ENCODE measurements at regions not wholly inside any gene's neighbourhood (a gene's known extent, or its start where the extent isn't known, plus 50 kb on each side); places are given as distances from the start of the nearest gene placed in this dataset.

DNA sequence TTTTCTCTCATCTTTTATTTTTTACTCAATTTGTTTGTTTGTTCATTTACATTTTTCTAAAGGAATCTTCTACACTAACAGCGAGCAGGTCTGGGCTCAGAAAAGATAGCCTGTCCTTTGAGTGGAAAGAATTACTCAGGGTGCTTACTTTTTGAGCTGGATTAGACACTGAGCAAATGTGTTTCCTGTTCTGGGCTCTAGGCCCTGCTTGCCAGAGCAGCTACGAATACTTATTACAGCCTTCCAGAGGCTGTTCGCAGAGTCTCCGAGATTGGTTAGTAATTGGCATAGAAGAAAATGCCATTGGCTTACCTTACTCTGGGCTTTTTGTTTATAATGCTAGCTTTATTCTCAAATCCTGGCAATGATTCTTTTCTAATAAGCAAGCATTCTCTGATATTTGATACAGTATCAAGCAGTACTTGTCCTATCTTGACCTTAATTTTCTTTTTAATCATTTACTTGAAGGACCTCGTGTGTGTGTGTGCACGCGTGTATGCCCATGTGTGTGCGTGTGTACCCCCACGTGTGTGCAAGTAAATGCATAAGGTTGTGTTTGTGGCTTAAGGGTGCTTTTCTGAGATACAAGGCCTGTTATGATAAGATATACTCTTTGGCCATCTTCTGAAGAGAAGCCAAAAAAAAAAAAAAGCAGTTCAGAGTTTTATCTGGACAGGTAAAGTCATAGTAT is 76.2 kb upstream of the GRXCR1 start:
- H3K27me3 ChIP-seq = no peaks in the 10 kb centered on the region
- H3K27ac ChIP-seq = no peak overlapping the region
- H3K9me3 ChIP-seq = no peaks in the 10 kb centered on the region
- no peak overlapping the region for H3K4me3 ChIP-seq
- no peak for DNase-seq (ENCODE audit: low spot score in 2 of 2)
- TF ChIP-seq, protein P1, sequence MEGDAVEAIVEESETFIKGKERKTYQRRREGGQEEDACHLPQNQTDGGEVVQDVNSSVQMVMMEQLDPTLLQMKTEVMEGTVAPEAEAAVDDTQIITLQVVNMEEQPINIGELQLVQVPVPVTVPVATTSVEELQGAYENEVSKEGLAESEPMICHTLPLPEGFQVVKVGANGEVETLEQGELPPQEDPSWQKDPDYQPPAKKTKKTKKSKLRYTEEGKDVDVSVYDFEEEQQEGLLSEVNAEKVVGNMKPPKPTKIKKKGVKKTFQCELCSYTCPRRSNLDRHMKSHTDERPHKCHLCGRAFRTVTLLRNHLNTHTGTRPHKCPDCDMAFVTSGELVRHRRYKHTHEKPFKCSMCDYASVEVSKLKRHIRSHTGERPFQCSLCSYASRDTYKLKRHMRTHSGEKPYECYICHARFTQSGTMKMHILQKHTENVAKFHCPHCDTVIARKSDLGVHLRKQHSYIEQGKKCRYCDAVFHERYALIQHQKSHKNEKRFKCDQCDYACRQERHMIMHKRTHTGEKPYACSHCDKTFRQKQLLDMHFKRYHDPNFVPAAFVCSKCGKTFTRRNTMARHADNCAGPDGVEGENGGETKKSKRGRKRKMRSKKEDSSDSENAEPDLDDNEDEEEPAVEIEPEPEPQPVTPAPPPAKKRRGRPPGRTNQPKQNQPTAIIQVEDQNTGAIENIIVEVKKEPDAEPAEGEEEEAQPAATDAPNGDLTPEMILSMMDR (IDR thresholded peaks at IDR 0.05) = no peak
- TF ChIP-seq POLR2A (IDR thresholded peaks at IDR 0.05) (no peak), POLR2AphosphoS5 (IDR thresholded peaks at IDR 0.05) (no peak)
- intact Hi-C loops (cut with DNase I; ENCODE audit: low total_unique reads) = no loop called here
- no peaks in the 10 kb centered on the region for H3K36me3 ChIP-seq
- H3K4me1 ChIP-seq = no peaks in the 10 kb centered on the region

DNA sequence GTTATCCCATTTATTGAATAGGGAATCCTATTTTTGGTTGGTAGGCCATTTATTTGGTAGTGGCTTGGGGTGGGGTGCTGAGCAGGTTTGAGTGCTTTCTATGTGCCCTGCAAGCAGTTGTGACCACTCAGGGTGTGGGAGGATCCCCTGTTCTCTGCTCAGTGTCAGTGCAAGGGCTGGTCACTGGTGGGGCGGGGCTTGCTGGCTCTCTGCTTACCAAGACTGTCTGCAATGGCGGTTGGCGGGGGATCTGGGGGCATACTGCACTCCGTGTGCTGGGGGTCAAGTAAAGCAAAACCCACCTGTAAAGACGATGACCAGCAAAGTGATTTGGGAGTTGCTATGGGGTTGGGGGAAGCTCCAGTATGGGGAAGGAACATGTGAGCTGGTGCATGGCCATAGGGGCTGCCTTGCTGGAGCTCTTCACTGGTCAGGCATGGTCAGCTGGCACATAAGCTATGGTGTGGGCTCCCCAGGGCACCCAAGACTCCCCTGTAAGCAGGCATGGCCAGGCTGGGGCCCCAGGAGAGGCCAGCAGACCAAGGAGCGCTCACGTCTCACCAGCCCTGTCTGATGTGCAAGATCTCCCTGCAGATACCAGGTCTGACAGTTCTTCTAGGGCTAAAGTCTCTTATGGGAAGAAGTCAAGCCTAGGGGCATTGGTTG is 83.0 kb upstream of the GRXCR1 start:
- DNase-seq (ENCODE audit: low spot score in 2 of 2) = no peak
- intact Hi-C loops (cut with DNase I; ENCODE audit: low total_unique reads) = no loop called here
- peaks cover 0 to under 1% of the 10 kb centered on the region in 2 donors for H3K9me3 ChIP-seq
- TF ChIP-seq, protein P1 (IDR thresholded peaks at IDR 0.05) = no peak
- TF ChIP-seq POLR2A (IDR thresholded peaks at IDR 0.05) = no peak
- TF ChIP-seq POLR2AphosphoS5 (IDR thresholded peaks at IDR 0.05) = no peak
- H3K27me3 ChIP-seq = no peaks in the 10 kb centered on the region
- no peaks in the 10 kb centered on the region for H3K36me3 ChIP-seq
- H3K4me3 ChIP-seq = no peak overlapping the region
- H3K4me1 ChIP-seq = no peaks in the 10 kb centered on the region
- no peak overlapping the region for H3K27ac ChIP-seq

DNA sequence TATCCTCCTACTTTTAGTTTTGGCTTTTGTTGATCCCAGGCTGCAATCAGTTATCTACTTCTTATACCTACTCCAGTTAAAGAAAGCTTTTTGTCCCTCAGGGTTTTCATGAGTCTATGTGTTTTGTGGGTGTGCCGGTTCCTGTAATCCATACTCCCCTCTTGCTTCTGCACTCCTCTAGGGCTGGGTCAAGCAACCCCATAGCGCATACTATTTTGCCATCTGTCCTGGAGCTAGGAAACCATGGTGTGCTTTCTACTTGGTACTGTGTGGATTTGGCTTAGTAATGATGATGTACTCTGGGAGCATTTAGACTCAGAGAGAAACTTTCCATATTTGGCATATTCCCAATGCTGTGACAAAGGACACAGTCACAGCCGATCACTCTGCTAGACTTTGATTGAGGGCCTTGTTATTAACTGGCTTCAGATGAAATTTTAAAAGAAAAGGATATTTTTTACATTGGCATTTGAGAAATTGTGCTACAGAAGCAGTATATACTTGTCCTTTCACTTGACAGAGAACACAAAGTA is 86.1 kb upstream of the GRXCR1 start:
- intact Hi-C loops (cut with DNase I; ENCODE audit: low total_unique reads) = no loop called here
- Histone ChIP-seq H3K27me3 (no peaks in the 10 kb centered on the region), H3K36me3 (no peaks in the 10 kb centered on the region), H3K4me3 (no peak overlapping the region), H3K9me3 (peaks cover 21 to 29% of the 10 kb centered on the region in 2 donors), H3K4me1 (no peaks in the 10 kb centered on the region), H3K27ac (no peak overlapping the region)
- no peak for DNase-seq (ENCODE audit: low spot score in 2 of 2)
- no peak for TF ChIP-seq POLR2A (IDR thresholded peaks at IDR 0.05)
- no peak for TF ChIP-seq POLR2AphosphoS5 (IDR thresholded peaks at IDR 0.05)
- TF ChIP-seq, protein P1 (IDR thresholded peaks at IDR 0.05) = no peak

DNA sequence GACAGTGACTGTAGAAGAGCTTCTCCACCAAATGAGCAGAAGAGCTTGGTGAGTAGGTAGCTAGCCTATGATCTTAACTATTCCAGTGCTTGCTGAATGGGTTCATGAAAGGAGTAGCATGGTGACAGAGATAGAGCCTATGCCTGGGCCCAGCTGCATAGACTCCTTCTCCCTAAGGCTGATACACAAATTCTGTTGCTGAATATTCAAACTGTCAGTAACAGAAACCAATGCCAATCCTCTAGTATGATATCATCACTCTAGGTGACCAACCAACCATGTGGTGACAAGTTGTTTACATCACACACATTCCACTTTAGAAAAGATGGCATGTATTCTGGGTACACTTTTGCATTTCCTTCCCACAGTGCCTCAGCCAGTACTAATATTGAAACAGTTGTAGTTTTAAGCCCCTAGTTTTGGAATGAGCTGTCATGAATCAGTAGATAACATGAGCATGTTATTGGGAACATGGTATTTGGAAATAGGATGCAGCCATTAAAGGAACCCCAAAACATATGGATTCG is 103.4 kb upstream of the GRXCR1 start:
- Histone ChIP-seq H3K27ac (no peak overlapping the region), H3K27me3 (no peaks in the 10 kb centered on the region), H3K4me1 (no peaks in the 10 kb centered on the region), H3K36me3 (no peaks in the 10 kb centered on the region), H3K4me3 (no peak overlapping the region), H3K9me3 (peaks cover 0 to 11% of the 10 kb centered on the region in 2 donors)
- TF ChIP-seq POLR2A (IDR thresholded peaks at IDR 0.05) (no peak), POLR2AphosphoS5 (IDR thresholded peaks at IDR 0.05) (no peak)
- TF ChIP-seq, protein P1 (IDR thresholded peaks at IDR 0.05) = no peak
- intact Hi-C loops (cut with DNase I; ENCODE audit: low total_unique reads) = no loop called here
- DNase-seq (ENCODE audit: low spot score in 2 of 2) = no peak

DNA sequence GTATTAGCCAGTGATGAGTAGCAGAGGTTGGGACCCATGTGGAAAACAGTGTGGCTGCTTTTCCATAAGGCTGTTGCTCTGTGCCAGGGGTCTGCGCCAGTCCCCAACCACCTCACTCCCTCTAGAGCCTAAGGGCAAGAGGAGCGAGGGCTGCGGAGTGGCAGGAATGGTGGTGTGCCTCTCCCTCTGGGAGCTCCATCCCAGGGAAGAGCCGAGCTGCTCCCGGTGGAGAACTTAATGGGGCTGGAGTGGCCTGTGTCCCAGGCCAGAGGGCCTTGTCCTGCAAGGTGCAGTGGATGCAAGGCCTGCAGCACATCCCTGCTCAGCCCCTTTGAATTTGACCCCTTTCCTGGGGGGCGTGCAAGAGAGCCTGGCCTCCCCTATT is 105.4 kb upstream of the GRXCR1 start:
- no peak for DNase-seq (ENCODE audit: low spot score in 2 of 2)
- H3K27me3 ChIP-seq = no peaks in the 10 kb centered on the region
- H3K4me1 ChIP-seq = no peaks in the 10 kb centered on the region
- peaks cover 0 to 16% of the 10 kb centered on the region in 2 donors for H3K9me3 ChIP-seq
- TF ChIP-seq POLR2AphosphoS5 (IDR thresholded peaks at IDR 0.05) (no peak), POLR2A (IDR thresholded peaks at IDR 0.05) (no peak)
- TF ChIP-seq, protein P1 (IDR thresholded peaks at IDR 0.05) = no peak
- H3K4me3 ChIP-seq = no peak overlapping the region
- intact Hi-C loops (cut with DNase I; ENCODE audit: low total_unique reads) = no loop called here
- H3K36me3 ChIP-seq = no peaks in the 10 kb centered on the region
- no peak overlapping the region for H3K27ac ChIP-seq
